ENCODE measurements at regions not wholly inside any gene's neighbourhood (a gene's known extent, or its start where the extent isn't known, plus 50 kb on each side); places are given as distances from the start of the nearest gene placed in this dataset.
"Not testable (repeated sequence)": the region's sequence is repeated elsewhere in the genome, so short reads cannot be mapped to it uniquely, and the experiment has no call there.

DNA sequence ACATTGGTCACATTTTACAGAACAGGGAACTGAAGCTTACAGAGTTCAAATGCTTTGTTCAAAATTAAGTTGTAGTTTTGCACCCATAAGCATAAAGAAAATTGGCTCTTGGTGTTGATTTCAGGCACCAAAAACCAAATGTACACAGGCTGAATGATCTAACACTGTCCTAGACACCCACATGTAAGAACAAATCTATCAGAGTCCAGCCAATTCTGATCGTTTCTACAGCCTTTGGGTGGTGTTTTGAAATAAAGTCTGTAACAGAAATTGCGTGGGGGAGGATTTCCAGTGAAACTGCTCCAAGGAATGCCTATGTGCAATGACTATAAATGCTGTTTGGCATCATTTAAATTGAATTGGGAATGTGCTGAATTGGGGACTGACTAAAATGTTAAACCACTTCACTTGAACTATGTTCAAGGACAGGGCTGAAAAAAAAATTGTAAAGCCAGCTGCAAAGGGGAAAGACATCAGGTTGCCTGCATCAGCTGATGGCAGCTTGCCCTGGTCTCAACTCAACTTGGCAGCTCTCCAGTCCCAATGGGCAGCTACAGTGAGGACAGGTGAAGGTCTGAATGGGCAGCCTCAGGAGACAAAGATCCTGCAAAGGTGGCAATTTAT lies 92.2 kb upstream of the TRPC7 start:
- intact Hi-C loops (cut with DNase I), result no loop called here
- DNase-seq, result no peak
- no peaks in the 10 kb centered on the region for H3K27me3 ChIP-seq
- no peaks in the 10 kb centered on the region for H3K4me1 ChIP-seq
- no peak overlapping the region for H3K27ac ChIP-seq
- H3K9ac ChIP-seq (ENCODE audit: low read depth in 2 of 2, low read length in 2 of 2), result no peak overlapping the region
- H3K4me3 ChIP-seq, result no peak overlapping the region
- no peaks in the 10 kb centered on the region for H3K36me3 ChIP-seq
- TF ChIP-seq, protein P1, sequence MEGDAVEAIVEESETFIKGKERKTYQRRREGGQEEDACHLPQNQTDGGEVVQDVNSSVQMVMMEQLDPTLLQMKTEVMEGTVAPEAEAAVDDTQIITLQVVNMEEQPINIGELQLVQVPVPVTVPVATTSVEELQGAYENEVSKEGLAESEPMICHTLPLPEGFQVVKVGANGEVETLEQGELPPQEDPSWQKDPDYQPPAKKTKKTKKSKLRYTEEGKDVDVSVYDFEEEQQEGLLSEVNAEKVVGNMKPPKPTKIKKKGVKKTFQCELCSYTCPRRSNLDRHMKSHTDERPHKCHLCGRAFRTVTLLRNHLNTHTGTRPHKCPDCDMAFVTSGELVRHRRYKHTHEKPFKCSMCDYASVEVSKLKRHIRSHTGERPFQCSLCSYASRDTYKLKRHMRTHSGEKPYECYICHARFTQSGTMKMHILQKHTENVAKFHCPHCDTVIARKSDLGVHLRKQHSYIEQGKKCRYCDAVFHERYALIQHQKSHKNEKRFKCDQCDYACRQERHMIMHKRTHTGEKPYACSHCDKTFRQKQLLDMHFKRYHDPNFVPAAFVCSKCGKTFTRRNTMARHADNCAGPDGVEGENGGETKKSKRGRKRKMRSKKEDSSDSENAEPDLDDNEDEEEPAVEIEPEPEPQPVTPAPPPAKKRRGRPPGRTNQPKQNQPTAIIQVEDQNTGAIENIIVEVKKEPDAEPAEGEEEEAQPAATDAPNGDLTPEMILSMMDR (IDR thresholded peaks at IDR 0.05), result no peak
- H3K9me3 ChIP-seq, result no peaks in the 10 kb centered on the region

GRCh38 chr5:136455409-136455808 lies 90.1 kb upstream of the TRPC7 start:
- intact Hi-C loops (cut with DNase I), result no loop called here
- Histone ChIP-seq H3K9ac (ENCODE audit: low read depth in 2 of 2, low read length in 2 of 2) (no peak overlapping the region), H3K36me3 (no peaks in the 10 kb centered on the region), H3K4me3 (no peak overlapping the region), H3K27me3 (no peaks in the 10 kb centered on the region), H3K9me3 (no peaks in the 10 kb centered on the region), H3K27ac (no peak overlapping the region), H3K4me1 (no peaks in the 10 kb centered on the region)
- DNase-seq, result no peak
- TF ChIP-seq, protein P1 (IDR thresholded peaks at IDR 0.05), result no peak

- no peak overlapping the region for H3K9ac ChIP-seq (ENCODE audit: low read depth in 2 of 2, low read length in 2 of 2)
- H3K4me1 ChIP-seq, result no peaks in the 10 kb centered on the region
- TF ChIP-seq, protein P1 (IDR thresholded peaks at IDR 0.05), result no peak
- H3K27ac ChIP-seq, result no peak overlapping the region
- H3K36me3 ChIP-seq, result no peaks in the 10 kb centered on the region
- no peaks in the 10 kb centered on the region for H3K9me3 ChIP-seq
- no peak for DNase-seq
- intact Hi-C loops (cut with DNase I), result no loop called here
- no peak overlapping the region for H3K4me3 ChIP-seq
- H3K27me3 ChIP-seq, result no peaks in the 10 kb centered on the region
Observed at GRCh38 chr5:136453986-136454758, 88.8 kb upstream of the TRPC7 start.

- intact Hi-C loops (cut with DNase I), result no loop called here
Observed at GRCh38 chr5:136453199-136453598, 87.9 kb upstream of the TRPC7 start.

DNA sequence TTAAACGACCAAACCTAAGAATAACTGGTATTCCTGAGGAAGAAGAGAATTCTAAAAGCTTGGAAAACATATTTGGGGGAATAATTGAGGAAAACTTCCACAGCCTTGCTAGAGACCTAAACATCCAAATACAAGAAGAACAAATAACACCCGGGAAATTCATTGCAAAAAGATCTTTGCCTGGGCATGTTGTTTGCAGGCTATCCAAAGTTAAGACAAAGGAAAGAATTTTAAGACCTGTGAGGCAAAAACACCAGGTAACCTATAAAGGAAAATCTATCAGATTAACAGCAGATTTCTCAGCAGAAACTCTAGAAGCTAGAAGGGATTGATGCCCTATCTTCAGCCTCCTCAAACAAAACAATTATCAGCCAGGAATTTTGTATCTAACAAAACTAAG lies 82.2 kb upstream of the TRPC7 start:
- H3K4me3 ChIP-seq; H3K9me3 ChIP-seq; H3K27ac ChIP-seq; DNase-seq; H3K4me1 ChIP-seq; intact Hi-C loops (cut with DNase I); H3K27me3 ChIP-seq; H3K9ac ChIP-seq (ENCODE audit: low read depth in 2 of 2, low read length in 2 of 2); H3K36me3 ChIP-seq: not testable (repeated sequence)

More at GRCh38 chr5:136453199-136453598, 87.9 kb upstream of the TRPC7 start:
- no peak overlapping the region for H3K27ac ChIP-seq
- H3K36me3 ChIP-seq, result no peaks in the 10 kb centered on the region
- no peaks in the 10 kb centered on the region for H3K27me3 ChIP-seq
- H3K9ac ChIP-seq (ENCODE audit: low read depth in 2 of 2, low read length in 2 of 2), result no peak overlapping the region
- H3K4me3 ChIP-seq, result no peak overlapping the region
- no peaks in the 10 kb centered on the region for H3K4me1 ChIP-seq
- TF ChIP-seq, protein P1 (IDR thresholded peaks at IDR 0.05), result no peak
- no peaks in the 10 kb centered on the region for H3K9me3 ChIP-seq
- DNase-seq, result no peak

DNA sequence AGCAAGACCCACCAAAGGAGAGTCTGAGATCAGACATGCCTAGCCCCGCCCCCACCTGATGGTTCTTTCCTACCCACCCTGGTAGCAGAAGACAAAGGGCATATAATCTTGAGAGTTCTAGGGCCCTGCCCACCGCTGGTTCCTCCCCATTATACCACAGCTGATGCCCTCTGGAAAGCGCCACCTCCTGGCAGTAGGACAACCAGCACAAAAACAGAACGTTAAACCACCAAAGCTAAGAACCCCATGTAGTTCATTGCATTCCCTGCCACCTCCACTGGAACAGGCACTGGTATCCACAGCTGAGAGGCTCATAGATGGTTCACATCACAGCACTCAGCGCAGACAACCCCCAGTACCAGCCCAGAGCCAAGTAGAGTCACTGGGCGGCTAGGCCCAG lies 81.2 kb upstream of the TRPC7 start:
- intact Hi-C loops (cut with DNase I), result no loop called here
- Histone ChIP-seq H3K9ac (ENCODE audit: low read depth in 2 of 2, low read length in 2 of 2) (no peak overlapping the region), H3K9me3 (no peaks in the 10 kb centered on the region), H3K36me3 (no peaks in the 10 kb centered on the region), H3K27me3 (no peaks in the 10 kb centered on the region), H3K4me1 (no peaks in the 10 kb centered on the region), H3K4me3 (no peak overlapping the region), H3K27ac (no peak overlapping the region)
- DNase-seq, result no peak
- TF ChIP-seq, protein P1 (IDR thresholded peaks at IDR 0.05), result no peak

- H3K27me3 ChIP-seq; H3K36me3 ChIP-seq; DNase-seq; H3K4me3 ChIP-seq; H3K27ac ChIP-seq; H3K9ac ChIP-seq (ENCODE audit: low read depth in 2 of 2, low read length in 2 of 2); intact Hi-C loops (cut with DNase I); H3K4me1 ChIP-seq; H3K9me3 ChIP-seq: not testable (repeated sequence)
Observed at GRCh38 chr5:136444099-136444498, 78.8 kb upstream of the TRPC7 start.

All from colonic mucosa (tissue), 4 donors.